HEK293T (cell line): ENCODE measurements at regions not wholly inside any gene's neighbourhood (a gene's known extent, or its start where the extent isn't known, plus 50 kb on each side); places are given as distances from the start of the nearest gene placed in this dataset.
A peak's percentile ranks its signal among the peaks of the same experiment; 100 is the strongest.

Source experiments
- CTCF ChIA-PET: fragments of 350-600 bp; formaldehyde crosslinking; extraction: SDS; loops from one replicate; lab custom pipeline; 2021; ENCODE audit warnings: antibody characterized with exemption, inconsistent platforms; lab: Yijun Ruan, JAX
- POLR2A ChIA-PET: fragments of 350-600 bp; formaldehyde crosslinking; extraction: SDS; loops from one replicate; lab custom pipeline; 2020; ENCODE audit warnings: antibody characterized with exemption, inconsistent platforms; lab: Yijun Ruan, JAX
- DNase-seq: peaks from one replicate; pipeline ENCODE4 v3.0.0; 2012; ENCODE audit warnings: mixed read lengths; ENCODE audit errors: extremely low spot score
- ARNT ChIP-seq: fragments of 450-650 bp; IDR thresholded peaks from 2 replicates; pipeline ENCODE4 v1.6.1; 2017; ENCODE audit warnings: mild to moderate bottlenecking
- BHLHE40 ChIP-seq: fragments of 450-650 bp; IDR thresholded peaks from 2 replicates; pipeline ENCODE4 v1.6.1; 2016; ENCODE audit warnings: mild to moderate bottlenecking, moderate library complexity, borderline replicate concordance
- CTBP1 ChIP-seq: fragments of 450-650 bp; IDR thresholded peaks from 2 replicates; pipeline ENCODE4 v1.6.1; 2016; ENCODE audit warnings: borderline replicate concordance
- ELF4 ChIP-seq: fragments of 450-650 bp; IDR thresholded peaks from 2 replicates; pipeline ENCODE4 v1.6.1; 2017; ENCODE audit warnings: antibody characterized with exemption
- FOXA1 ChIP-seq: fragments of 450-650 bp; IDR thresholded peaks from 2 replicates; pipeline ENCODE4 v1.6.1; 2016; ENCODE audit warnings: mild to moderate bottlenecking
- FOXK2 ChIP-seq: fragments of 450-650 bp; IDR thresholded peaks from 2 replicates; pipeline ENCODE4 v1.6.1; 2016; ENCODE audit warnings: mild to moderate bottlenecking
- FOXM1 ChIP-seq: fragments of 450-650 bp; IDR thresholded peaks from 2 replicates; pipeline ENCODE4 v1.6.1; 2017; ENCODE audit warnings: mild to moderate bottlenecking, borderline replicate concordance
- HDGF ChIP-seq: fragments of 450-650 bp; IDR thresholded peaks from 2 replicates; pipeline ENCODE4 v1.6.1; 2017; ENCODE audit warnings: antibody characterized with exemption, borderline replicate concordance
- L3MBTL2 ChIP-seq: fragments of 450-650 bp; conservative IDR thresholded peaks from 2 replicates; pipeline ENCODE4 v1.6.1; 2016; ENCODE audit warnings: mild to moderate bottlenecking
- LEF1 ChIP-seq: fragments of 450-650 bp; IDR thresholded peaks from 2 replicates; pipeline ENCODE4 v1.6.1; 2017; ENCODE audit warnings: mild to moderate bottlenecking, borderline replicate concordance
- NFRKB ChIP-seq: fragments of 450-650 bp; IDR thresholded peaks from 2 replicates; pipeline ENCODE4 v1.6.1; 2016; ENCODE audit warnings: mild to moderate bottlenecking, moderate library complexity
- PKNOX1 ChIP-seq: fragments of 450-650 bp; IDR thresholded peaks from 2 replicates; pipeline ENCODE4 v1.6.1; 2016
- SP1 ChIP-seq: fragments of 450-650 bp; IDR thresholded peaks from 2 replicates; pipeline ENCODE4 v1.6.1; 2017
- SUZ12 ChIP-seq: fragments of 450-650 bp; IDR thresholded peaks from 2 replicates; pipeline ENCODE4 v1.6.1; 2016; ENCODE audit warnings: mild to moderate bottlenecking
- TARDBP ChIP-seq: fragments of 450-650 bp; IDR thresholded peaks from 2 replicates; pipeline ENCODE4 v1.6.1; 2016
- ZNF384 ChIP-seq: fragments of 450-650 bp; IDR thresholded peaks from 2 replicates; pipeline ENCODE4 v1.6.1; 2016

- ChIA-PET CTCF (no interaction called here), POLR2A (no interaction called here)
- TF ChIP-seq FOXK2 = no peak
- no peak for TF ChIP-seq SUZ12
- no peak for TF ChIP-seq TARDBP
- no peak for TF ChIP-seq LEF1
- no peak for TF ChIP-seq FOXM1
- no peak for TF ChIP-seq HDGF
- TF ChIP-seq BHLHE40 = no peak
- no peak for TF ChIP-seq PKNOX1
- no peak for TF ChIP-seq ZNF384
- no peak for TF ChIP-seq NFRKB
- no peak for TF ChIP-seq ELF4
- no peak for TF ChIP-seq FOXA1
- no peak for TF ChIP-seq SP1
- no peak for TF ChIP-seq CTBP1
- TF ChIP-seq ARNT = no peak
- no peak for TF ChIP-seq L3MBTL2
- DNase-seq = no peak
Observed at GRCh38 chr12:88644946-88645702, 64.9 kb upstream of the KITLG start.

- ChIA-PET POLR2A (no interaction called here), CTCF (no interaction called here)
- no peak for DNase-seq
- TF ChIP-seq ELF4 (no peak), L3MBTL2 (no peak), FOXM1 (no peak), FOXA1 (no peak)
Observed at GRCh38 chr12:88643685-88644084, 63.4 kb upstream of the KITLG start.

- DNase-seq = no peak
- CTCF ChIA-PET = no interaction called here
- POLR2A ChIA-PET = no interaction called here
- TF ChIP-seq PKNOX1 (no peak), FOXM1 (no peak), NFRKB (no peak), FOXK2 (no peak), BHLHE40 (no peak), ELF4 (no peak), LEF1 (no peak), ZNF384 (no peak), TARDBP (no peak), ARNT (no peak), L3MBTL2 (no peak), FOXA1 (no peak), CTBP1 (no peak), SP1 (no peak), HDGF (no peak), SUZ12 (no peak)
Observed at GRCh38 chr12:88642675-88643431, 62.6 kb upstream of the KITLG start.

- TF ChIP-seq ARNT (no peak), TARDBP (no peak), SUZ12 (no peak), NFRKB (no peak), LEF1 (no peak), ELF4 (no peak), BHLHE40 (no peak), FOXK2 (no peak), L3MBTL2 (no peak), HDGF (no peak), FOXM1 (no peak), PKNOX1 (no peak), CTBP1 (no peak), FOXA1 (no peak)
- peak; percentile 9 for DNase-seq
- ChIA-PET POLR2A (no interaction called here), CTCF (no interaction called here)
Observed at GRCh38 chr12:88638966-88639760, 58.9 kb upstream of the KITLG start.

- CTCF ChIA-PET = no interaction called here
- no peak for DNase-seq
- POLR2A ChIA-PET = no interaction called here
- TF ChIP-seq LEF1 = no peak
- TF ChIP-seq NFRKB = no peak
- no peak for TF ChIP-seq ZNF384
- TF ChIP-seq ELF4 = no peak
- TF ChIP-seq ARNT = no peak
- TF ChIP-seq SP1 = no peak
Observed at GRCh38 chr12:88638388-88638787, 58.1 kb upstream of the KITLG start.
